HG03064 (cell line): ENCODE measurements at regions not wholly inside any gene's neighbourhood (a gene's known extent, or its start where the extent isn't known, plus 50 kb on each side); places are given as distances from the start of the nearest gene placed in this dataset.

Source experiments
- ATAC-seq: cut with Tn5 transposase; IDR thresholded peaks from one replicate; pipeline ENCODE4 v1.9.1; 2021; ENCODE audit warnings: low read depth; ENCODE audit not compliant: unreplicated experiment

DNA sequence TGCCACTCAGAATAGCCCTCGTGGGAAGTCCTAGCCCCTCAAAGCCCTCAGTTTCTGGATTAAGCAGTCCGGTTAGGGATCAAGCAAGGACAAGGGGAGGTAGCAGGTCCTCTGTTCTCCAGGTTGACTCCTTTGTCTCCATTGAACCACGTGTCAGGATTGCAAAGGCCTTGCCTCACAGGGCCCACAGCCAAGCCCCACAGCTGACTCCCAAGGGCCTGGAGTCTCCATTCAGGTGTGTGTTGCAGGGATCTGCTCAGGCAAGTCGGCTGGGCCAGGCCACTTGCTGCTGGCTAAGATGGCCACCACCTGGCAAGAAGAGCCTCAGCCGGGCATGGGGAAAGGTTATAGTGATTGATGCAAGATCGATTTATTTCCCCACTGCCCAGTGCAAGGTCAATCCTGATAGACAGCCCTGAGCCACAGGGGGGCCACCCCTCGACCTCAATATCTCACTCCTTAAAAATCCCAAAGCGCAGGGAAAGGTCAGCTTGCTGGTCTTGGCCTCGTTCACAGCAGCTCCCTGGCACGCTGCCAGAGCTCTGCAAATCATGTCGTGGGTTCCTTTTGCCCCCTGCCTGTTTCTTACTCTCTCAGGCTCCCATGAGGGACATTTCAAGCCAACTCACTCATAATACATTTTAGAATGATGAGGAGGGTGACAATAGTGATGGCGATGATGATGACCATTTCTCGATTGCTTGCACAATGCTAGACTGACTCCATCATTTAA lies 75.9 kb downstream of the EDN3 start:
- no peak for ATAC-seq

- no peak for ATAC-seq
Measured at GRCh38 chr20:59376998-59377397, 76.6 kb downstream of the EDN3 start.

- ATAC-seq = no peak
Measured at GRCh38 chr20:59377842-59378241, 77.4 kb downstream of the EDN3 start.

- ATAC-seq = no peak
Measured at GRCh38 chr20:59378396-59378795, 78.0 kb downstream of the EDN3 start.

DNA sequence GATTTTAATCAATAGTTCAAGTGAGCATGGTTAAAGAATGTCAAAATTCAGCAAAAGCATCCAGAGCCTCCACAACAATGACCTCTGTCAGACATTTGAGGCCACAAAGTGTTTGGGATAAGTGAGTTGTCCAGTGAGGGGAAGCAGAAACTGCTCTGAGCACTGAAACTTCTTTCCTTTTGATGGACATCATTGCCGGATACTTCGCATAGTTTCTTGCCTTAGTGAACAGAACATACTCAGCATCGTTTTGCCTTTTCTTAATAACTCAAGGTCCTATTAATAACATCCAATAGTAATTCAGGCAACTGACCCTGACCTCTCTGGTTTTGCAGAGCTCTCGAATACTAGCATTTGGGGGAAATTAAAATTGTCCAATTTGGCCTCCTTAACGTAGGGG lies 78.6 kb downstream of the EDN3 start:
- no peak for ATAC-seq

DNA sequence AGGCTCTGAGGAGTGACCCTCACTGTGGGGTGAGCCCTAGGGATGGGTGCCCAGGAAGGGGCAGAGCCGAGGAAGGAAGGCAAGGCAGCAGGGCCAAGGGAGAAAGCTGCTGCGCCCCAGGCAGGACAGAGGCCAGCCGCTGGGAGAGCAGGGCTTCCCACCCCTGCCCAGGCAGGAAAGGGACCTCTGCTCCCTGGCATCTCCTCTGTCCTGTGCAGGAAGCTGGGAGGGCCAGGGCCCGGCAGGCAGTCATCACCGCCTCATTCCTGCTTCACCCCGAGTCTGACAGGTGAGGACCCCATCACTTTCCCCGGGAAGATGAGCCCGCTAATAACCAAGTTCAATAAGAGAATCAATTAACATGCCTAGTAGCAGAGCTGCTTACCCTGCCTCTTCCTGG lies 81.3 kb downstream of the EDN3 start:
- ATAC-seq = no peak

DNA sequence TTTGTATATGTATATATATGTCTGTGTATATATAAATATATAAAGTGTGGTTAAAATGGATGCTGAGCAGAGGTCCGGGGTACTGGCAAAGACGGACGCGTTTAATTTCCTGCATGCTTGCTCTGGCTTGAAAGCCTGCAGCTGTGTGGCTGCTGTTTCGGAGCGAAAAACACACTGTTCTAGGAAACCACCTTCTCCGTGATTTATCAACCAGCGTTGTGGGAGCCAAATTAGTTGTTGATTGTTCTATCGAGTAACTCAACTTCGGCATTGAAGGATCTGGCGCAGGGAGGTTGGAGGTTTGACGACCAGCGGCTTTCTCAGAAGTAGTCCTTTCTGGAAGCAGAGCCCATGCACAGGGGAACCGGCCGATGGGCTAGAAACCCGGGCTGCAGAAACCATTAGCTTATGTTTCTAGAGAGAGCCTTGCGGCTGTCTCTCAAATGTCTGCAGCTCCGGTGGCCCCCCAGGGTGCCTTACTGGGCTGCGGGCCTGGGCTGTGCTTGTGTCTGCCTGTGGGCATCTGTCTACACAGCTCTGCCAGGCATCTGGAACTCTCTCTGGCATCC lies 81.8 kb downstream of the EDN3 start:
- no peak for ATAC-seq

- ATAC-seq = no peak
Measured at GRCh38 chr20:59382907-59383306, 82.5 kb downstream of the EDN3 start.

- ATAC-seq = no peak
Measured at GRCh38 chr20:59385038-59385437, 84.6 kb downstream of the EDN3 start.

DNA sequence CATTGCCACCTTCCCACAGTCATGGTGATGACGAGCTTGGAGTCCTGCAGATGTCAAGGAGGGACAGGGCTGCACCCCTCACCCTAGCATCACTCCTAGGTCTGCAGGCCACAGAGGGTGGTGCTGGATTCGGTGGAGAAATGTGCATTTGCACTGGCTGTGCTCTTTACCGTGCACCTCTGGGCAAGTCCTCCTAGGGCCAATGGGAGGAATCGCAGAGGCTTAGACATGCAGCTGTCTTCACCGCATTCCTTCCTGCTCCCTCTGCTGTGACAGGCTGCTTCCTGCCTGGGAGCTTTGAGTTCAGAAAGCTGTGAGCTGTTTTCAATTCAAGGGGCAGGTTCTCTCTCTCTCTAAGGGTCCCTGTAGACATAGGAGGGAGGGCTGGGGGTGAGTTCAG lies 85.1 kb downstream of the EDN3 start:
- ATAC-seq = no peak

- ATAC-seq = no peak
Measured at GRCh38 chr20:59386809-59387208, 86.4 kb downstream of the EDN3 start.

DNA sequence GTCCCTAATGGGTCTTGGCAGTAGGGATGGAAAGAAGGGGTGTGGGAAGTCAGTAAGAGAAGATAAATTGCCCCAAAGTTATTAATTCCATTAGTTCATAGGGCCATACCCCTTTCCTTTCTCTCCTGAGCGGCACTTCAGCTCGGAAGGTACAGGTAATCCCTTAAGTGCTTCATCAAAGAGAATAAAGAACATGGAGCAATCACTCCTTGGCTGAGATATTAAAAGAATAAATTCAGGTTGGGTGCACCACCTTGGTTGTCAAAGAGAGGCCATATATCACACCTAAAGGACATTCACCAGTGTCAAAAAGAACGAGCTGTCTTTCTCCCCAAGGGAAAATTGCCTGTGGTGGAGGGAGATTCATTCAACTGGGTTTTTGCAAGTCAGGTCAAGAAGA lies 87.5 kb downstream of the EDN3 start:
- no peak for ATAC-seq

DNA sequence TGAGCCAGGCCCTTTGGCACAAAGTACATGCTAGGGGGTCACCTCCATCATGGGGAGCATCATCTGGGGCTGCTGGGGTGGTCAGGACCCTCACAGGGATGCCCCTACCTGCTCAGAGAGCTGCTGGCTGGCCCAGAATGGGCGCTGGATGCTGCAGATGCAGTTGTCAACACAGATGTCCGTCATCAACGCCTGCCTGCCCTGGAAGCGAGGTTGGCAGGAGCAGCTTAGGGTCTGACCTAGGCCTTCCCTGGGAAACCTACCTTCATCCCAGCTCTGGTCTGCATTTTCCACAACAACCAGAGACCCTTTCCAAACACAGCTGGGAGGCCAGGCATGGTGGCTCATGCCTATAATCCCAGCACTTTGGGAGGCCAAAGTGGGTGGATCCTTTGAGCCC lies 88.0 kb downstream of the EDN3 start:
- ATAC-seq = no peak

DNA sequence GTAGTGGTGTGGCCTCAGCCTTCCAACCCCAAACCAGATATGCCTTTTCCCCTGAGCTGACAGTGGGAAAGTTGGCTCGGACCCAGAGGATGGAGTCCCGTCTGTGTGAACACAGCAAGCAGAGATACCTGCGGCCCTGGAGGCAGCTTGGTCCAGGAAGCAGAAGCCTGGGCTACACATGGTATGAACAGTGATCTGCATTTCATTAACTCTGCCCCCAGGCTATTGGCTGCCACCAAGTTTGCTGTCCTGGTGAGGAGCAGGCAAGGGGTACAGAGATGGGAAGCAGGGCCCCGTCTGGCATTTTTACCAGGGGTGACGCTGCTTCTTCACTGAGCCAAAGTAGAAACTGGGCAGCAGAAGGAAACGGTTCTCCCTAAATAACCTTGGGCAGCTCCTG lies 90.0 kb downstream of the EDN3 start:
- ATAC-seq = no peak

DNA sequence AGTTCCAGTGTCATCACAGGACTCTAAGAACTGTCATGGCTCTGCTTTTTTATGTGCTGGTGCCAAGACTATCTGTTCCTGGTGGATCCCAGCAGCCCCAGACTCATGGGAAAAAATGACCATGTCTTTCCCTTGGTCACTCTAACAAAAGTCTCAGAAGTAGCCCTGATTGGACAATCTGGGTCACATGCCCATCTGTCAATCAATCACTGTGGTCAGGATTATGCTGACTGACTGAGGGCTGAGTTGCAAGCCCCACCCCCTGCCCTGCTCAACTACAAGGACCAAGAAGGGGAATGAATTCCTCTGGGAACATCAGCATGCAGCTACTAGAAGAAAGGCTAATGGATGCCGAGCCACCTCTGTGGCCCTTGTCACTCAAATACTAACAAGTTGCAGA lies 91.6 kb downstream of the EDN3 start:
- no peak for ATAC-seq

DNA sequence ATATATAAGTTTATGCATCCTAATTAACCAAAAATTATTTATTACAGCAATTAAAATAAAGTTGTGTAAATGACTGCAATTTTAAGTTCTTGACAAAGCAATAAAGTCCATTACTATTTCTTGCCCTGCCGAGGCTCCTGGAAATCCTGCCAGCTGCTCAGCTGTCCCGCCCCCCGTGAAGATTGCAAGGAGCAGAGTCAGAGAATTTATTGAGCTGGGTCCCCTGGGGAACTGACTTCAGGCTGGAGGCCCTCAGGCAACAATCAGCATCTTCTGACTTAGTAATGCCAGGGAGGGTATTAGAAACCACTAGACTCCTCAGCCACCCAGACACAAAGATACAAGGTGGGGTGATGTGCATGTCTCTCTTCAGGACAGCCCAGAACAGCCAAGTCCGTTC lies 92.3 kb downstream of the EDN3 start:
- no peak for ATAC-seq

DNA sequence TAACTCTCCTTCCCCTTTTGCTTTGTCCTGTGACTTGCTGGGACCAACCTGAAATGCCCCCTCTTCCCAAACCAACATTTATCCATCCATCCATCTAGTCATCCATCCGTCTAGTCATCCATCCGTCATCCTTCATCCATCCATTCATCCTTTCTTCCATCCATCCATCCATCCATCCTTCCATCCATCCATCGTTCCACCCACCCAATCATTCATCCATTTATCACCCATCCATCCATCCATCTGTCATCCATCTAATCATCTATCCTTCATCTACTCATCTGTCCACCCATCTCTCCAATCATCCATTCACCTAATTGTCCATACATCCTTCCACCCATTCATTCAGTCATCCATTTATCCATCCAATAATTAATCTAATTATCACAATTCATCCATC lies 92.7 kb downstream of the EDN3 start:
- no peak for ATAC-seq

DNA sequence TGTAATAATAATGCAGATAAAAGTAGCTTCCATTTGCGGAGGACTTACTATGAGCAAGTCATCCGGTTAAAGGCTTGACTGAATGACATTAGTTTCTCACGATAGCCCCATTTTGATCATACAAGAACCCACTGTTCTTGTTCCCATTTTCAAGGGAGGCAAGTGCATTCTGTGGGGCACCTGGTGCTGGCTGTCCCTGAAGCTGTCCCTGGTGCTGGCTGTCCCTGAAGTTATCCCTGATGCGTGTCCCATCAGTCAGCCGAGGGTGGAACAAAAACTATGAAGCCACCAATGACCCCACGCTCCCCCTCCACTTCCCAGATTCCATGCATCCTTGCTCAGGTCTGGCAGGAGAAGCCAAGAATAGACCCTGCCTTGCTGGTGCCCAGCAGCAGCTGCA lies 95.3 kb downstream of the EDN3 start:
- no peak for ATAC-seq

GRCh38 chr20:59398537-59399205 lies 98.3 kb downstream of the EDN3 start:
- ATAC-seq = no peak

GRCh38 chr20:59399426-59400099 lies 99.2 kb downstream of the EDN3 start:
- ATAC-seq = no peak

GRCh38 chr20:59400708-59401107 lies 100.3 kb downstream of the EDN3 start:
- ATAC-seq = no peak

DNA sequence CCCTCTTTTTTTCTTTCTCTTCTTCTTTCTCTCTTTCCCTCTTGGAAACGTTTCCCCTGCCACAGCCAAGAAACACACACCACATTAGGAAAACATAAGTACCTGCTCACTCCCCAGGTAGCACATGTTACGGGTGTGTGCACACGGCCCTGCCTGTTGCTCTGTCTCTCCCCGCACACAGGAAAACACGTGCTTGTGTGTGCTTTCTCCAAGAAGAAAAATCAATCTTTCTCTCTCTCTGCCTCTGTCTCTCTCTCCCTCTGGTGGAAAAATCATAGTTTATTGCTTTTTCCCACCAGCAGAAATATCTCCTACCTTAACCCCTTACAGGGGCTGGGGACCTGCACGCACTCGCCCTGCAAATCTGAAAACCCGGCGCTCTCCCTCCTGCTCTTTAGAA lies 102.3 kb downstream of the EDN3 start:
- ATAC-seq = no peak
